Brain microvascular endothelial cell (primary cell): ENCODE measurements at regions not wholly inside any gene's neighbourhood (a gene's known extent, or its start where the extent isn't known, plus 50 kb on each side); places are given as distances from the start of the nearest gene placed in this dataset.

Experiments
- DNase-seq: peaks from one replicate; pipeline ENCODE4 v3.0.0-alpha.2; 2020
- H3K27ac ChIP-seq: fragments of 250-450 bp; sonication (Bioruptor Pico); 2 replicates; pipeline ENCODE4 v1.5.1; 2020; ENCODE audit warnings: mild to moderate bottlenecking, moderate library complexity
- H3K27me3 ChIP-seq: fragments of 250-450 bp; sonication (Bioruptor Pico); replicated peaks from 2 replicates; pipeline ENCODE4 v1.5.1; 2020; ENCODE audit warnings: mild to moderate bottlenecking
- H3K36me3 ChIP-seq: fragments of 250-450 bp; sonication (Bioruptor Pico); replicated peaks from 2 replicates; pipeline ENCODE4 v1.5.1; 2020; ENCODE audit warnings: mild to moderate bottlenecking
- H3K4me3 ChIP-seq: 2 replicates; pipeline ENCODE4 v1.5.1; 2011; ENCODE audit warnings: low read depth, mild to moderate bottlenecking, control low read depth, low read length, moderate library complexity
- CTCF ChIP-seq: IDR thresholded peaks from 2 replicates; pipeline ENCODE4 v1.5.1; 2011; ENCODE audit warnings: low read depth, mild to moderate bottlenecking, moderate library complexity, low read length, control low read depth, inconsistent platforms; ENCODE audit errors: missing control alignments
- in situ Hi-C: cut with HindIII; loops from 2 replicates; pipeline ENCODE4 v1.10.0; 2017; ENCODE audit warnings: low sequenced_read_pairs, low pct_ligation_motif_present

- no peak for TF ChIP-seq CTCF
- H3K27ac ChIP-seq: no peak overlapping the region
- DNase-seq: no peak
- no peaks in the 10 kb centered on the region for H3K27me3 ChIP-seq
- in situ Hi-C loops: no loop called here
- no peaks in the 10 kb centered on the region for H3K36me3 ChIP-seq
- H3K4me3 ChIP-seq: no peak overlapping the region
Observed at GRCh38 chr5:36444582-36445418, 143.1 kb upstream of the RANBP3L start.

- Histone ChIP-seq H3K27ac (no peak overlapping the region), H3K36me3 (no peaks in the 10 kb centered on the region), H3K27me3 (no peaks in the 10 kb centered on the region), H3K4me3 (no peak overlapping the region)
- TF ChIP-seq CTCF: no peak
- DNase-seq: no peak
- in situ Hi-C loops: no loop called here
Observed at GRCh38 chr5:36447776-36448175, 146.1 kb upstream of the RANBP3L start.

GRCh38 chr5:36450229-36451014, 148.7 kb upstream of the RANBP3L start:
- no peaks in the 10 kb centered on the region for H3K27me3 ChIP-seq
- TF ChIP-seq CTCF: no peak
- H3K27ac ChIP-seq: no peak overlapping the region
- H3K36me3 ChIP-seq: no peaks in the 10 kb centered on the region
- in situ Hi-C loops: no loop called here
- no peak overlapping the region for H3K4me3 ChIP-seq
- no peak for DNase-seq

GRCh38 chr5:36452424-36453006, 150.8 kb upstream of the RANBP3L start:
- H3K4me3 ChIP-seq: no peak overlapping the region
- no peaks in the 10 kb centered on the region for H3K36me3 ChIP-seq
- TF ChIP-seq CTCF: no peak
- H3K27ac ChIP-seq: no peak overlapping the region
- DNase-seq: no peak
- in situ Hi-C loops: no loop called here
- H3K27me3 ChIP-seq: no peaks in the 10 kb centered on the region

- in situ Hi-C loops: no loop called here
- H3K27ac ChIP-seq: no peak overlapping the region
- DNase-seq: no peak
- H3K27me3 ChIP-seq: no peaks in the 10 kb centered on the region
- H3K36me3 ChIP-seq: no peaks in the 10 kb centered on the region
- H3K4me3 ChIP-seq: no peak overlapping the region
- TF ChIP-seq CTCF: no peak
Observed at GRCh38 chr5:36457511-36458270, 148.7 kb upstream of the SLC1A3 start.
